CD14-positive monocyte (primary cell): ENCODE measurements at regions not wholly inside any gene's neighbourhood (a gene's known extent, or its start where the extent isn't known, plus 50 kb on each side); places are given as distances from the start of the nearest gene placed in this dataset.

Source experiments
- DNase-seq, 3 donors: peaks; one replicate each; pipeline ENCODE4 v3.0.0-alpha.2; 2011 to 2022
- H2AFZ ChIP-seq: 2 replicates; pipeline ENCODE4 v1.6.0; 2012; ENCODE audit warnings: mild to moderate bottlenecking, low read depth, low read length, inconsistent platforms; ENCODE audit not compliant: insufficient read depth, poor library complexity, severe bottlenecking
- H3K27ac ChIP-seq, 2 donors: 1 replicate in 1 of 2; 2 replicates in 1 of 2; pipeline ENCODE4 v1.5.1; 2012 to 2013; ENCODE audit warnings: low read length in 2 of 2, control low read depth in 1 of 2, inconsistent platforms in 1 of 2, low read depth in 1 of 2, mild to moderate bottlenecking in 1 of 2
- H3K27me3 ChIP-seq, 2 donors: one replicate each; pipeline versions ENCODE4 v1.6.0 to v1.6.1; 2011 to 2013; ENCODE audit warnings: low read length in 2 of 2; ENCODE audit not compliant: control insufficient read depth in 2 of 2, insufficient read depth in 2 of 2
- H3K36me3 ChIP-seq, 2 donors: replicated peaks in 1 of 2; 1 replicate in 1 of 2; 2 replicates in 1 of 2; pipeline versions ENCODE4 v1.5.1 to v1.6.1; 2012 to 2013; ENCODE audit warnings: low read length in 2 of 2, control low read depth in 1 of 2, inconsistent platforms in 1 of 2, mild to moderate bottlenecking in 1 of 2; ENCODE audit not compliant: insufficient read depth in 2 of 2, control insufficient read depth in 1 of 2
- H3K4me1 ChIP-seq, 2 donors: 1 replicate in 1 of 2; 2 replicates in 1 of 2; pipeline versions ENCODE4 v1.5.1 to v1.6.1; 2012 to 2013; ENCODE audit warnings: low read length in 2 of 2, control low read depth in 1 of 2, inconsistent platforms in 1 of 2, mild to moderate bottlenecking in 1 of 2, moderate library complexity in 1 of 2; ENCODE audit not compliant: insufficient read depth in 2 of 2, control insufficient read depth in 1 of 2
- H3K4me2 ChIP-seq: replicated peaks from 2 replicates; pipeline ENCODE3; 2012; ENCODE audit warnings: low read length, moderate library complexity, mild to moderate bottlenecking; ENCODE audit not compliant: poor library complexity, severe bottlenecking; ENCODE audit errors: extremely low read depth
- H3K4me3 ChIP-seq, 3 experiments: fragments of 200-600 bp in 1 of 3; sonication (generic) in 1 of 3; replicated peaks in 1 of 3; 1 replicate in 2 of 3; 2 replicates in 1 of 3; pipeline ENCODE4 v1.5.1; 2011 to 2013; ENCODE audit warnings: low read length in 3 of 3, mild to moderate bottlenecking in 3 of 3, control low read depth in 2 of 3, low read depth in 2 of 3, inconsistent platforms in 1 of 3, moderate library complexity in 1 of 3
- H3K79me2 ChIP-seq: 2 replicates; pipeline ENCODE4 v1.6.0; 2012; ENCODE audit warnings: mild to moderate bottlenecking, control low read depth, inconsistent platforms, low read length, moderate library complexity; ENCODE audit not compliant: insufficient read depth
- H3K9ac ChIP-seq: 2 replicates; pipeline ENCODE4 v1.6.0; 2017; ENCODE audit warnings: low read length, mild to moderate bottlenecking; ENCODE audit not compliant: insufficient read depth, poor library complexity, severe bottlenecking
- H3K9me3 ChIP-seq, 2 donors: replicated peaks in 1 of 2; 1 replicate in 1 of 2; 2 replicates in 1 of 2; pipeline versions ENCODE4 v1.5.1 to v1.6.1; 2012 to 2013; ENCODE audit warnings: low read length in 2 of 2, control low read depth in 1 of 2; ENCODE audit not compliant: control insufficient read depth in 1 of 2, insufficient read depth in 1 of 2
- H4K20me1 ChIP-seq: 2 replicates; pipeline ENCODE4 v1.6.0; 2012; ENCODE audit warnings: mild to moderate bottlenecking, low read length, control low read depth, moderate library complexity; ENCODE audit not compliant: insufficient read depth
- H3K27ac Mint-ChIP-seq, 7 donors: one replicate each; pipeline ENCODE4 v1.8.0; 2020; ENCODE audit warnings: mild to moderate bottlenecking in 7 of 7, mixed read lengths in 7 of 7, moderate library complexity in 6 of 7, inconsistent platforms in 2 of 7
- H3K27me3 Mint-ChIP-seq, 3 donors: one replicate each; pipeline ENCODE4 v1.8.0; 2021 to 2022; ENCODE audit warnings: low read depth in 3 of 3, mild to moderate bottlenecking in 3 of 3, mixed read lengths in 3 of 3, moderate library complexity in 3 of 3, inconsistent platforms in 1 of 3
- H3K36me3 Mint-ChIP-seq, 2 donors: one replicate each; pipeline ENCODE4 v1.8.0; 2020; ENCODE audit warnings: mixed read lengths in 2 of 2, inconsistent platforms in 1 of 2, mild to moderate bottlenecking in 1 of 2
- H3K4me1 Mint-ChIP-seq: one replicate; pipeline ENCODE4 v1.8.0; 2020; ENCODE audit warnings: mild to moderate bottlenecking, mixed read lengths
- H3K4me3 Mint-ChIP-seq, 2 donors: one replicate each; pipeline ENCODE4 v1.8.0; 2020; ENCODE audit warnings: mild to moderate bottlenecking in 2 of 2, mixed read lengths in 2 of 2, moderate library complexity in 1 of 2
- H3K9me3 Mint-ChIP-seq, 7 donors: one replicate each; pipeline ENCODE4 v1.8.0; 2020 to 2022; ENCODE audit warnings: mixed read lengths in 7 of 7, mild to moderate bottlenecking in 6 of 7, moderate library complexity in 6 of 7, inconsistent platforms in 2 of 7
- CTCF ChIP-seq: fragments of 200-600 bp; IDR thresholded peaks from one replicate; pipeline ENCODE4 v1.8.0; 2022; ENCODE audit warnings: antibody characterized with exemption, mild to moderate bottlenecking
- WGBS: methylation state at CpG from one replicate; pipeline ENCODE4 v1.1.5; 2013; ENCODE audit warnings: missing lambda C conversion rate; ENCODE audit not compliant: insufficient coverage; 5-methylcytosine and 5-hydroxymethylcytosine counted together
- intact Hi-C, 2 donors: fragments of 100-400 bp; cut with micrococcal nuclease; formaldehyde crosslinking; loops; one replicate each; pipeline versions ENCODE4 v1.15.0 to v1.15.1; 2023

GRCh38 chr9:75626860-75627259, 263.6 kb upstream of the PCSK5 start:
- DNase-seq: peak in 2 of 3 donors; percentile 24
- no peak for TF ChIP-seq CTCF
- peak overlapping the region in 1 of 2 donors; percentile 62 for H3K27ac ChIP-seq
- Mint-ChIP-seq H3K36me3 (no peaks in the 10 kb centered on the region), H3K9me3 (peaks cover 3 to 29% (median 10%) of the 10 kb centered on the region in 7 donors), H3K4me1 (peaks cover 37% of the 10 kb centered on the region), H3K27me3 (peaks cover 0 to 3% (median 0%) of the 10 kb centered on the region in 3 donors), H3K27ac (peak overlapping the region in 5 of 7 donors; percentile 74 to 89 (median 86)), H3K4me3 (peak overlapping the region in 1 of 2 donors; percentile 46)
- no peaks in the 10 kb centered on the region for H4K20me1 ChIP-seq
- no peak overlapping the region for H2AFZ ChIP-seq
- no peaks in the 10 kb centered on the region for H3K79me2 ChIP-seq
- peaks cover 25 to 37% of the 10 kb centered on the region in 2 donors for H3K4me1 ChIP-seq
- H3K36me3 ChIP-seq: no peaks in the 10 kb centered on the region
- H3K9ac ChIP-seq: no peak overlapping the region
- intact Hi-C loops: no loop called here
- no peaks in the 10 kb centered on the region for H3K27me3 ChIP-seq
- H3K9me3 ChIP-seq: peaks cover 0 to 8% of the 10 kb centered on the region in 2 donors
- H3K4me3 ChIP-seq: peak overlapping the region in 1 of 3 experiments; percentile 12
- no CpG with 5 or more reads among the region's 1 CpG for WGBS
- no peak overlapping the region for H3K4me2 ChIP-seq

GRCh38 chr9:75628952-75629351, 261.5 kb upstream of the PCSK5 start:
- Histone ChIP-seq H3K9me3 (peaks cover 0 to 8% of the 10 kb centered on the region in 2 donors), H3K36me3 (no peaks in the 10 kb centered on the region), H3K4me2 (no peak overlapping the region), H3K4me3 (no peak overlapping the region), H3K27ac (no peak overlapping the region), H4K20me1 (no peaks in the 10 kb centered on the region), H2AFZ (no peak overlapping the region), H3K4me1 (peaks cover 25 to 37% of the 10 kb centered on the region in 2 donors), H3K27me3 (no peaks in the 10 kb centered on the region), H3K79me2 (no peaks in the 10 kb centered on the region), H3K9ac (no peak overlapping the region)
- WGBS: 60% methylated on average over 1 of the region's 3 CpGs
- Mint-ChIP-seq H3K36me3 (no peaks in the 10 kb centered on the region), H3K9me3 (peaks cover 0 to 27% (median 8%) of the 10 kb centered on the region in 7 donors), H3K4me3 (no peak overlapping the region), H3K27ac (no peak overlapping the region), H3K4me1 (peaks cover 38% of the 10 kb centered on the region), H3K27me3 (peaks cover 0 to 1% (median 0%) of the 10 kb centered on the region in 3 donors)
- no peak for TF ChIP-seq CTCF
- no peak for DNase-seq
- intact Hi-C loops: no loop called here
